ENCODE measurements at regions not wholly inside any gene's neighbourhood (a gene's known extent, or its start where the extent isn't known, plus 50 kb on each side); places are given as distances from the start of the nearest gene placed in this dataset.

- Histone ChIP-seq H3K27me3 (ENCODE audit: control insufficient read depth, insufficient read depth, low read length) (0 out of 2 replicates have a peak, but pooled peaks cover 2% of the 10 kb centered on the region), H4K8ac (ENCODE audit: low read depth in 2 of 2, low read length in 2 of 2) (no peak overlapping the region), H3K36me3 (ENCODE audit: control insufficient read depth, insufficient read depth, low read length) (no peaks in the 10 kb centered on the region), H2AFZ (replicated peaks; ENCODE audit: low read length, poor library complexity) (no peak overlapping the region), H3K23ac (ENCODE audit: low read depth, low read length) (no peak overlapping the region), H3K4me1 (ENCODE audit: control insufficient read depth, insufficient read depth, low read length) (no peaks in the 10 kb centered on the region), H2BK15ac (ENCODE audit: low read depth, low read length) (no peak overlapping the region), H4K5ac (ENCODE audit: low read depth, low read length) (no peak overlapping the region), H3K79me1 (ENCODE audit: low read depth in 1 of 2, low read length in 2 of 2) (no peaks in the 10 kb centered on the region), H2BK20ac (ENCODE audit: low read depth, low read length) (no peak overlapping the region), H3K14ac (replicated peaks; ENCODE audit: low read depth, low read length) (no peak overlapping the region), H3K4me3 (ENCODE audit: insufficient read depth, low read depth, low read length) (no peak overlapping the region), H2BK120ac (ENCODE audit: low read depth, low read length) (no peak overlapping the region), H2AK5ac (ENCODE audit: low read depth, low read length) (no peak overlapping the region), H3K9me1 (ENCODE audit: insufficient read depth, low read length) (no peaks in the 10 kb centered on the region), H3K9me3 (ENCODE audit: control insufficient read depth, insufficient read depth, low read length) (no peaks in the 10 kb centered on the region), H4K20me1 (ENCODE audit: insufficient read depth, low read length) (no peaks in the 10 kb centered on the region), H3K27ac (ENCODE audit: insufficient read depth, low read length) (no peak overlapping the region), H2AK9ac (replicated peaks; ENCODE audit: low read depth, low read length, poor library complexity) (no peak overlapping the region), H2BK5ac (ENCODE audit: low read depth, low read length, poor library complexity, severe bottlenecking) (no peak overlapping the region), H3K56ac (ENCODE audit: extremely low read depth, insufficient read depth, low read length) (no peak overlapping the region), H3K4me2 (ENCODE audit: low read depth, low read length) (no peak overlapping the region), H3K4ac (ENCODE audit: low read depth, low read length) (no peak overlapping the region), H4K91ac (ENCODE audit: insufficient read depth, low read depth, low read length) (no peak overlapping the region), H3K18ac (ENCODE audit: low read depth, low read length) (no peak overlapping the region), H3K9ac (ENCODE audit: low read depth, low read length) (no peak overlapping the region)
- ChIA-PET CTCF (no interaction called here), POLR2A (ENCODE audit: unreplicated experiment) (no interaction called here)
- dilution Hi-C loops (cut with HindIII; ENCODE audit: low sequenced_read_pairs, unreplicated experiment) (no loop called here), in situ Hi-C loops (cut with MboI; ENCODE audit: low sequenced_read_pairs) (no loop called here), intact Hi-C loops (cut with micrococcal nuclease) (no loop called here)
- TF ChIP-seq FOS (IDR thresholded peaks at IDR 0.05; ENCODE audit: low read depth, low read length), result no peak
- no peak for TF ChIP-seq RCOR1 (IDR thresholded peaks at IDR 0.05; ENCODE audit: insufficient replicate concordance, low read length)
- no peak for TF ChIP-seq POLR2A (IDR thresholded peaks at IDR 0.05; ENCODE audit: low read depth, low read length)
- TF ChIP-seq NFE2L2 (IDR thresholded peaks at IDR 0.05; ENCODE audit: low read depth, low read length), result no peak
- TF ChIP-seq MAFK (IDR thresholded peaks at IDR 0.05; ENCODE audit: low read depth, low read length), result no peak
- no peak for TF ChIP-seq CHD1 (IDR thresholded peaks at IDR 0.05; ENCODE audit: low read depth, low read length)
- no peak for TF ChIP-seq CTCF (conservative IDR thresholded peaks at IDR 0.05; ENCODE audit: low read depth, low read length)
- no peak for ATAC-seq (ENCODE audit: low read depth)
- no TSS peak for BruUV-seq (replicated peaks)
- no CpG with 5 or more reads among the region's 6 CpGs for WGBS, 2 experiments (ENCODE audit: extremely low coverage in 2 of 2, insufficient read length in 1 of 2)
- no peak for DNase-seq
These were observed 85.3 kb upstream of the LIMCH1 start for GRCh38 chr4:41452484-41453225.

All from IMR-90 (cell line).